HCT116 (cell line): ENCODE measurements at regions not wholly inside any gene's neighbourhood (a gene's known extent, or its start where the extent isn't known, plus 50 kb on each side); places are given as distances from the start of the nearest gene placed in this dataset.

Source experiments
- ATAC-seq: fragments of 200-7000 bp; cut with Tn5 transposase; 2 replicates; pipeline ENCODE4 v1.9.1; 2020; ENCODE audit warnings: mild to moderate bottlenecking, moderate library complexity
- BruUV-seq: library from RNA; stranded (reverse); fragments of 400-500 nt; replicated peaks from 2 replicates; lab custom pipeline; 2021; lab: Mats Ljungman, UMichigan
- CTCF ChIA-PET: fragments of 300-600 bp; sonication (Branson Sonifier 250); formaldehyde crosslinking; loops from one replicate; lab custom pipeline; 2021; ENCODE audit warnings: antibody characterized with exemption; lab: Charles Lee
- POLR2A ChIA-PET: fragments of 300-600, 350-600 bp; sonication (Branson Sonifier 250); formaldehyde crosslinking; loops from one replicate; lab custom pipeline; 2021; ENCODE audit warnings: antibody characterized with exemption; lab: Charles Lee
- RAD21 ChIA-PET, 2 experiments: fragments of 300-600 bp; sonication (Branson Sonifier 250); formaldehyde crosslinking; loops; one replicate each; lab custom pipeline; 2023; ENCODE audit warnings: low total read pairs in 2 of 2; ENCODE audit not compliant: uncharacterized antibody in 2 of 2, unreplicated experiment in 2 of 2, low non-redundant PET in 1 of 2; lab: Charles Lee
- DNase-seq: peaks from one replicate; pipeline ENCODE4 v3.0.0-alpha.2; 2010; ENCODE audit warnings: low read depth, low spot score
- H2AFZ ChIP-seq: fragments of 200-600 bp; shearing (Covaris generic), sonication (generic); 2 replicates; pipeline ENCODE4 v1.6.1; 2017; ENCODE audit warnings: low read depth, mixed run types, mixed read lengths, antibody characterized with exemption, low read length; ENCODE audit not compliant: poor library complexity, severe bottlenecking
- H3K27ac ChIP-seq: 2 replicates; pipeline ENCODE4 v1.5.1; 2012; ENCODE audit warnings: low read depth, low read length
- H3K27me3 ChIP-seq: fragments of 200-600 bp; sonication (generic); 2 replicates; pipeline ENCODE4 v1.6.1; 2016; ENCODE audit warnings: mixed run types, low read length, mixed read lengths; ENCODE audit not compliant: insufficient read depth
- H3K36me3 ChIP-seq, 2 experiments: fragments of 200-500 bp in 1 of 2; fragments of 200-600 bp in 1 of 2; sonication (Bioruptor generic) in 1 of 2; sonication (generic) in 1 of 2; 2 replicates each; pipeline versions ENCODE4 v1.5.1 to v1.6.1; 2014 to 2016; ENCODE audit warnings: low read length in 2 of 2, inconsistent platforms in 1 of 2, mixed read lengths in 1 of 2, mixed run types in 1 of 2; ENCODE audit not compliant: insufficient read depth in 2 of 2, control insufficient read depth in 1 of 2
- H3K4me1 ChIP-seq, 2 experiments: fragments of 200-600 bp in 1 of 2; sonication (generic) in 1 of 2; 2 replicates each; pipeline versions ENCODE4 v1.5.1 to v1.6.1; 2012 to 2017; ENCODE audit warnings: low read length in 2 of 2, inconsistent platforms in 1 of 2, mild to moderate bottlenecking in 1 of 2, mixed read lengths in 1 of 2, mixed run types in 1 of 2, moderate library complexity in 1 of 2; ENCODE audit not compliant: insufficient read depth in 2 of 2, control insufficient read depth in 1 of 2
- H3K4me2 ChIP-seq: fragments of 200-600 bp; sonication (generic); 2 replicates; pipeline ENCODE4 v1.6.1; 2017; ENCODE audit warnings: mixed run types, low read length, mixed read lengths
- H3K4me3 ChIP-seq, 2 experiments: fragments of 200-600 bp in 1 of 2; sonication (generic) in 1 of 2; replicated peaks in 1 of 2; 2 replicates each; pipeline ENCODE4 v1.5.1; 2011 to 2016; ENCODE audit warnings: low read length in 2 of 2, control low read depth in 1 of 2, low read depth in 1 of 2, mild to moderate bottlenecking in 1 of 2, mixed read lengths in 1 of 2, mixed run types in 1 of 2
- H3K79me2 ChIP-seq: fragments of 200-600 bp; sonication (generic); 2 replicates; pipeline ENCODE4 v1.6.1; 2017; ENCODE audit warnings: mild to moderate bottlenecking, mixed run types, low read length, moderate library complexity, mixed read lengths; ENCODE audit not compliant: insufficient read depth
- H3K9ac ChIP-seq: fragments of 200-600 bp; sonication (generic); 2 replicates; pipeline ENCODE4 v1.6.1; 2016; ENCODE audit warnings: low read length, mixed read lengths
- H3K9me2 ChIP-seq: fragments of 200-600 bp; sonication (generic), shearing (Covaris generic); 2 replicates; pipeline ENCODE4 v1.6.1; 2017; ENCODE audit warnings: mixed run types, mild to moderate bottlenecking, moderate library complexity; ENCODE audit not compliant: insufficient read depth
- H3K9me3 ChIP-seq, 2 experiments: fragments of 200-500 bp in 1 of 2; fragments of 200-600 bp in 1 of 2; sonication (Bioruptor generic) in 1 of 2; sonication (generic) in 1 of 2; 2 replicates each; pipeline ENCODE4 v1.6.1; 2014 to 2017; ENCODE audit warnings: low read length in 2 of 2, mixed read lengths in 2 of 2, inconsistent platforms in 1 of 2, low read depth in 1 of 2, mild to moderate bottlenecking in 1 of 2, mixed run types in 1 of 2, moderate library complexity in 1 of 2; ENCODE audit not compliant: control insufficient read depth in 1 of 2, insufficient read depth in 1 of 2
- H4K20me1 ChIP-seq: fragments of 200-600 bp; sonication (generic), shearing (Covaris generic); 2 replicates; pipeline ENCODE4 v1.6.1; 2017; ENCODE audit warnings: mixed run types, mild to moderate bottlenecking, moderate library complexity; ENCODE audit not compliant: insufficient read depth
- EZH2phosphoT487 ChIP-seq: fragments of 200-600 bp; IDR thresholded peaks from 2 replicates; pipeline ENCODE4 v1.6.1; 2018; ENCODE audit warnings: antibody characterized with exemption, borderline replicate concordance
- POLR2A ChIP-seq: IDR thresholded peaks from 2 replicates; pipeline ENCODE4 v1.7.0; 2011; ENCODE audit warnings: borderline replicate concordance; ENCODE audit not compliant: insufficient read depth, insufficient read length; ENCODE audit errors: extremely low read depth
- RAD21 ChIP-seq: IDR thresholded peaks from 2 replicates; pipeline ENCODE4 v1.6.1; 2012; ENCODE audit warnings: low read depth, mild to moderate bottlenecking
- SIN3A ChIP-seq: IDR thresholded peaks from 2 replicates; pipeline ENCODE4 v1.6.1; 2012; ENCODE audit warnings: low read depth
- ZNF274 ChIP-seq: fragments of 200-500 bp; sonication (Bioruptor generic); IDR thresholded peaks from 2 replicates; pipeline ENCODE4 v1.6.1; 2014; ENCODE audit warnings: mild to moderate bottlenecking, low read depth, low read length, inconsistent platforms
- intact Hi-C: fragments of 100-400 bp; cut with micrococcal nuclease; formaldehyde crosslinking; loops from 2 replicates; pipeline ENCODE4 v1.10.0; 2022
- TF ChIP-seq, protein P1 (sequence below): IDR thresholded peaks from 2 replicates; pipeline ENCODE4 v1.6.1; 2012; ENCODE audit warnings: low read depth
- TF ChIP-seq, protein P2 (sequence below): IDR thresholded peaks from 2 replicates; pipeline ENCODE4 v1.6.1; 2012

DNA sequence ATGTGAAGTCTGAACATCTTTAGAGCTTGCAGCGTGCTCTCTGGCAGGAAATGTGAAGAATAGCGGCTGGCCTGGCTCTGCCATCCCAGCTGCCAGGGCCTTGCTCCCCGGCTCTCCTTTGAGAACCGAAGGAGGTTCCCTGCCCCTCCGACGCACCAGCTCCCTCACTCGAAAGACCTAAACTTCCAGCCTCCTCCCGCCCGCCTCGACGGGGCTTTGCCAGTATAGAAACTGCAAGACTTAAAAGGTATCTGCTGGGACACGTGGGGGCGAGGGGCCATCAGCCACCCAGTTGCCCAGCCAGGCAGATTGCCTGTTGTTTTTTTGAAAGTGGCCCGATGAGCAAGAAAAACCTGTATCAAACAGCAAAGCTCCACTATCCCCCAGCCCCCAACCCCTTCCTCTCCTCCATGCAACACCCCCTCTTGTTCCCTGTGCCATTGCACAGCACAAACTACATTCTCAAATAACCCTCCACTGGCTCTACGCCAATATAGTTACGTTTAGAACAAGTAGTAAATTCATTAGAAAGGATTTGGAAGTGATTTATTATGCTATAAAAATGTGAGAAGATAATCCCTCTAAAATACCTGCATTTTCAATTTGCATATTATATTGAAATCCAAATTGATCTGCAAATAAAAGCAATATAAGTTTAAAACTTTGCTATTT lies 331.9 kb downstream of the MED10 start:
- Histone ChIP-seq H2AFZ (no peak overlapping the region), H3K9me2 (no peaks in the 10 kb centered on the region), H3K4me3 (no peak overlapping the region), H3K27ac (no peak overlapping the region), H3K27me3 (no peaks in the 10 kb centered on the region), H3K4me2 (no peak overlapping the region), H3K9ac (no peak overlapping the region), H3K36me3 (no peaks in the 10 kb centered on the region)
- DNase-seq: no peak
- CTCF ChIA-PET: no interaction called here
- POLR2A ChIA-PET: no interaction called here
- intact Hi-C loops: no loop called here
- RAD21 ChIA-PET: no interaction called here
- no peak for ATAC-seq
- no TSS peak for BruUV-seq
- TF ChIP-seq EZH2phosphoT487: no peak
- no peak for TF ChIP-seq POLR2A
- TF ChIP-seq SIN3A: no peak
- TF ChIP-seq, protein P1, sequence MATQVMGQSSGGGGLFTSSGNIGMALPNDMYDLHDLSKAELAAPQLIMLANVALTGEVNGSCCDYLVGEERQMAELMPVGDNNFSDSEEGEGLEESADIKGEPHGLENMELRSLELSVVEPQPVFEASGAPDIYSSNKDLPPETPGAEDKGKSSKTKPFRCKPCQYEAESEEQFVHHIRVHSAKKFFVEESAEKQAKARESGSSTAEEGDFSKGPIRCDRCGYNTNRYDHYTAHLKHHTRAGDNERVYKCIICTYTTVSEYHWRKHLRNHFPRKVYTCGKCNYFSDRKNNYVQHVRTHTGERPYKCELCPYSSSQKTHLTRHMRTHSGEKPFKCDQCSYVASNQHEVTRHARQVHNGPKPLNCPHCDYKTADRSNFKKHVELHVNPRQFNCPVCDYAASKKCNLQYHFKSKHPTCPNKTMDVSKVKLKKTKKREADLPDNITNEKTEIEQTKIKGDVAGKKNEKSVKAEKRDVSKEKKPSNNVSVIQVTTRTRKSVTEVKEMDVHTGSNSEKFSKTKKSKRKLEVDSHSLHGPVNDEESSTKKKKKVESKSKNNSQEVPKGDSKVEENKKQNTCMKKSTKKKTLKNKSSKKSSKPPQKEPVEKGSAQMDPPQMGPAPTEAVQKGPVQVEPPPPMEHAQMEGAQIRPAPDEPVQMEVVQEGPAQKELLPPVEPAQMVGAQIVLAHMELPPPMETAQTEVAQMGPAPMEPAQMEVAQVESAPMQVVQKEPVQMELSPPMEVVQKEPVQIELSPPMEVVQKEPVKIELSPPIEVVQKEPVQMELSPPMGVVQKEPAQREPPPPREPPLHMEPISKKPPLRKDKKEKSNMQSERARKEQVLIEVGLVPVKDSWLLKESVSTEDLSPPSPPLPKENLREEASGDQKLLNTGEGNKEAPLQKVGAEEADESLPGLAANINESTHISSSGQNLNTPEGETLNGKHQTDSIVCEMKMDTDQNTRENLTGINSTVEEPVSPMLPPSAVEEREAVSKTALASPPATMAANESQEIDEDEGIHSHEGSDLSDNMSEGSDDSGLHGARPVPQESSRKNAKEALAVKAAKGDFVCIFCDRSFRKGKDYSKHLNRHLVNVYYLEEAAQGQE: no peak
- no peak for TF ChIP-seq RAD21
- TF ChIP-seq, protein P2, sequence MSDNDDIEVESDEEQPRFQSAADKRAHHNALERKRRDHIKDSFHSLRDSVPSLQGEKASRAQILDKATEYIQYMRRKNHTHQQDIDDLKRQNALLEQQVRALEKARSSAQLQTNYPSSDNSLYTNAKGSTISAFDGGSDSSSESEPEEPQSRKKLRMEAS: no peak
- no peak for TF ChIP-seq ZNF274
- TF ChIP-seq, all 23 proteins: peak for 0
- H3K9me3 ChIP-seq: no peaks in the 10 kb centered on the region; a peak in 1 of 4 replicates
- no peaks in the 10 kb centered on the region for H4K20me1 ChIP-seq
- no peaks in the 10 kb centered on the region for H3K79me2 ChIP-seq
- no peaks in the 10 kb centered on the region for H3K4me1 ChIP-seq
